ENCODE measurements at regions not wholly inside any gene's neighbourhood (a gene's known extent, or its start where the extent isn't known, plus 50 kb on each side); places are given as distances from the start of the nearest gene placed in this dataset.

GRCh38 chr3:59559721-59560435, 510.1 kb upstream of the CFAP20DC start:
- no peaks in the 10 kb centered on the region for H3K9me3 ChIP-seq (ENCODE audit: control insufficient read depth, insufficient read depth, low read length)
- H3K27me3 ChIP-seq (ENCODE audit: control insufficient read depth, insufficient read depth, low read length) = no peaks in the 10 kb centered on the region
- no peak overlapping the region for H3K9ac ChIP-seq (ENCODE audit: low read depth, low read length)
- no peaks in the 10 kb centered on the region for H3K4me1 ChIP-seq (ENCODE audit: control insufficient read depth, insufficient read depth, low read length)
- peak overlapping the region; percentile 3 for H3K27ac ChIP-seq (ENCODE audit: low read depth, low read length)
- no peak overlapping the region for H3K4me3 ChIP-seq (ENCODE audit: low read depth, low read length)
- H3K36me3 ChIP-seq (ENCODE audit: control insufficient read depth, insufficient read depth, low read length) = no peaks in the 10 kb centered on the region

- Histone ChIP-seq H3K9me3 (ENCODE audit: control insufficient read depth, insufficient read depth, low read length) (no peaks in the 10 kb centered on the region), H3K27ac (ENCODE audit: low read depth, low read length) (no peak overlapping the region), H3K9ac (ENCODE audit: low read depth, low read length) (no peak overlapping the region), H3K36me3 (ENCODE audit: control insufficient read depth, insufficient read depth, low read length) (no peaks in the 10 kb centered on the region), H3K4me1 (ENCODE audit: control insufficient read depth, insufficient read depth, low read length) (no peaks in the 10 kb centered on the region), H3K4me3 (ENCODE audit: low read depth, low read length) (no peak overlapping the region), H3K27me3 (ENCODE audit: control insufficient read depth, insufficient read depth, low read length) (no peaks in the 10 kb centered on the region)
Measured at GRCh38 chr3:59558906-59559720, 509.3 kb upstream of the CFAP20DC start.

GRCh38 chr3:59555593-59556315, 505.9 kb upstream of the CFAP20DC start:
- no peak overlapping the region for H3K27ac ChIP-seq (ENCODE audit: low read depth, low read length)

GRCh38 chr3:59553076-59553475, 503.3 kb upstream of the CFAP20DC start:
- Histone ChIP-seq H3K4me1 (ENCODE audit: control insufficient read depth, insufficient read depth, low read length) (no peaks in the 10 kb centered on the region), H3K4me3 (ENCODE audit: low read depth, low read length) (no peak overlapping the region), H3K27ac (ENCODE audit: low read depth, low read length) (no peak overlapping the region), H3K9me3 (ENCODE audit: control insufficient read depth, insufficient read depth, low read length) (no peaks in the 10 kb centered on the region), H3K36me3 (ENCODE audit: control insufficient read depth, insufficient read depth, low read length) (no peaks in the 10 kb centered on the region), H3K9ac (ENCODE audit: low read depth, low read length) (no peak overlapping the region), H3K27me3 (ENCODE audit: control insufficient read depth, insufficient read depth, low read length) (no peaks in the 10 kb centered on the region)

More at GRCh38 chr3:59555593-59556315, 505.9 kb upstream of the CFAP20DC start:
- H3K4me1 ChIP-seq (ENCODE audit: control insufficient read depth, insufficient read depth, low read length) = no peaks in the 10 kb centered on the region
- H3K36me3 ChIP-seq (ENCODE audit: control insufficient read depth, insufficient read depth, low read length) = no peaks in the 10 kb centered on the region
- H3K9me3 ChIP-seq (ENCODE audit: control insufficient read depth, insufficient read depth, low read length) = no peaks in the 10 kb centered on the region
- no peak overlapping the region for H3K4me3 ChIP-seq (ENCODE audit: low read depth, low read length)
- no peak overlapping the region for H3K9ac ChIP-seq (ENCODE audit: low read depth, low read length)
- H3K27me3 ChIP-seq (ENCODE audit: control insufficient read depth, insufficient read depth, low read length) = no peaks in the 10 kb centered on the region

- no peak overlapping the region for H3K4me3 ChIP-seq (ENCODE audit: low read depth, low read length)
- no peaks in the 10 kb centered on the region for H3K9me3 ChIP-seq (ENCODE audit: control insufficient read depth, insufficient read depth, low read length)
- no peak overlapping the region for H3K27ac ChIP-seq (ENCODE audit: low read depth, low read length)
- H3K27me3 ChIP-seq (ENCODE audit: control insufficient read depth, insufficient read depth, low read length) = no peaks in the 10 kb centered on the region
- no peaks in the 10 kb centered on the region for H3K36me3 ChIP-seq (ENCODE audit: control insufficient read depth, insufficient read depth, low read length)
- no peaks in the 10 kb centered on the region for H3K4me1 ChIP-seq (ENCODE audit: control insufficient read depth, insufficient read depth, low read length)
- H3K9ac ChIP-seq (ENCODE audit: low read depth, low read length) = no peak overlapping the region
Measured at GRCh38 chr3:59551834-59552233, 502.0 kb upstream of the CFAP20DC start.

- no peak overlapping the region for H3K9ac ChIP-seq (ENCODE audit: low read depth, low read length)
- H3K27me3 ChIP-seq (ENCODE audit: control insufficient read depth, insufficient read depth, low read length) = no peaks in the 10 kb centered on the region
- no peaks in the 10 kb centered on the region for H3K4me1 ChIP-seq (ENCODE audit: control insufficient read depth, insufficient read depth, low read length)
- no peak overlapping the region for H3K27ac ChIP-seq (ENCODE audit: low read depth, low read length)
- H3K9me3 ChIP-seq (ENCODE audit: control insufficient read depth, insufficient read depth, low read length) = no peaks in the 10 kb centered on the region
- H3K36me3 ChIP-seq (ENCODE audit: control insufficient read depth, insufficient read depth, low read length) = no peaks in the 10 kb centered on the region
- H3K4me3 ChIP-seq (ENCODE audit: low read depth, low read length) = no peak overlapping the region
Measured at GRCh38 chr3:59549962-59550361, 500.1 kb upstream of the CFAP20DC start.

- H3K4me1 ChIP-seq (ENCODE audit: control insufficient read depth, insufficient read depth, low read length) = no peaks in the 10 kb centered on the region
Measured at GRCh38 chr3:59547874-59548273, 498.0 kb upstream of the CFAP20DC start.

GRCh38 chr3:59546522-59546921, 496.7 kb upstream of the CFAP20DC start:
- H3K27ac ChIP-seq (ENCODE audit: low read depth, low read length) = no peak overlapping the region
- H3K4me3 ChIP-seq (ENCODE audit: low read depth, low read length) = no peak overlapping the region
- H3K36me3 ChIP-seq (ENCODE audit: control insufficient read depth, insufficient read depth, low read length) = no peaks in the 10 kb centered on the region
- H3K27me3 ChIP-seq (ENCODE audit: control insufficient read depth, insufficient read depth, low read length) = no peaks in the 10 kb centered on the region
- H3K9ac ChIP-seq (ENCODE audit: low read depth, low read length) = no peak overlapping the region
- H3K4me1 ChIP-seq (ENCODE audit: control insufficient read depth, insufficient read depth, low read length) = no peaks in the 10 kb centered on the region
- no peaks in the 10 kb centered on the region for H3K9me3 ChIP-seq (ENCODE audit: control insufficient read depth, insufficient read depth, low read length)

More at GRCh38 chr3:59547874-59548273, 498.0 kb upstream of the CFAP20DC start:
- no peak overlapping the region for H3K27ac ChIP-seq (ENCODE audit: low read depth, low read length)
- no peaks in the 10 kb centered on the region for H3K36me3 ChIP-seq (ENCODE audit: control insufficient read depth, insufficient read depth, low read length)
- no peak overlapping the region for H3K9ac ChIP-seq (ENCODE audit: low read depth, low read length)
- no peaks in the 10 kb centered on the region for H3K27me3 ChIP-seq (ENCODE audit: control insufficient read depth, insufficient read depth, low read length)
- H3K4me3 ChIP-seq (ENCODE audit: low read depth, low read length) = no peak overlapping the region
- H3K9me3 ChIP-seq (ENCODE audit: control insufficient read depth, insufficient read depth, low read length) = no peaks in the 10 kb centered on the region

- Histone ChIP-seq H3K36me3 (ENCODE audit: control insufficient read depth, insufficient read depth, low read length) (no peaks in the 10 kb centered on the region), H3K27me3 (ENCODE audit: control insufficient read depth, insufficient read depth, low read length) (no peaks in the 10 kb centered on the region), H3K4me3 (ENCODE audit: low read depth, low read length) (no peak overlapping the region), H3K9me3 (ENCODE audit: control insufficient read depth, insufficient read depth, low read length) (no peaks in the 10 kb centered on the region), H3K9ac (ENCODE audit: low read depth, low read length) (no peak overlapping the region), H3K4me1 (ENCODE audit: control insufficient read depth, insufficient read depth, low read length) (peaks cover 7% of the 10 kb centered on the region), H3K27ac (ENCODE audit: low read depth, low read length) (no peak overlapping the region)
Measured at GRCh38 chr3:59545374-59545773, 495.5 kb upstream of the CFAP20DC start.

- no peak overlapping the region for H3K4me3 ChIP-seq (ENCODE audit: low read depth, low read length)
- H3K36me3 ChIP-seq (ENCODE audit: control insufficient read depth, insufficient read depth, low read length) = no peaks in the 10 kb centered on the region
- no peak overlapping the region for H3K9ac ChIP-seq (ENCODE audit: low read depth, low read length)
- no peak overlapping the region for H3K27ac ChIP-seq (ENCODE audit: low read depth, low read length)
- no peaks in the 10 kb centered on the region for H3K9me3 ChIP-seq (ENCODE audit: control insufficient read depth, insufficient read depth, low read length)
- H3K27me3 ChIP-seq (ENCODE audit: control insufficient read depth, insufficient read depth, low read length) = no peaks in the 10 kb centered on the region
- H3K4me1 ChIP-seq (ENCODE audit: control insufficient read depth, insufficient read depth, low read length) = peaks cover 12% of the 10 kb centered on the region
Measured at GRCh38 chr3:59542276-59542675, 492.5 kb upstream of the CFAP20DC start.

GRCh38 chr3:59540696-59541095, 490.9 kb upstream of the CFAP20DC start:
- H3K9ac ChIP-seq (ENCODE audit: low read depth, low read length) = no peak overlapping the region

More at GRCh38 chr3:59540696-59541095, 490.9 kb upstream of the CFAP20DC start:
- Histone ChIP-seq H3K27me3 (ENCODE audit: control insufficient read depth, insufficient read depth, low read length) (no peaks in the 10 kb centered on the region), H3K9me3 (ENCODE audit: control insufficient read depth, insufficient read depth, low read length) (no peaks in the 10 kb centered on the region), H3K4me1 (ENCODE audit: control insufficient read depth, insufficient read depth, low read length) (peaks cover 12% of the 10 kb centered on the region), H3K36me3 (ENCODE audit: control insufficient read depth, insufficient read depth, low read length) (no peaks in the 10 kb centered on the region), H3K4me3 (ENCODE audit: low read depth, low read length) (no peak overlapping the region), H3K27ac (ENCODE audit: low read depth, low read length) (no peak overlapping the region)

Measured in HUES48 (cell line).